ENCODE measurements at regions not wholly inside any gene's neighbourhood (a gene's known extent, or its start where the extent isn't known, plus 50 kb on each side); places are given as distances from the start of the nearest gene placed in this dataset.

DNA sequence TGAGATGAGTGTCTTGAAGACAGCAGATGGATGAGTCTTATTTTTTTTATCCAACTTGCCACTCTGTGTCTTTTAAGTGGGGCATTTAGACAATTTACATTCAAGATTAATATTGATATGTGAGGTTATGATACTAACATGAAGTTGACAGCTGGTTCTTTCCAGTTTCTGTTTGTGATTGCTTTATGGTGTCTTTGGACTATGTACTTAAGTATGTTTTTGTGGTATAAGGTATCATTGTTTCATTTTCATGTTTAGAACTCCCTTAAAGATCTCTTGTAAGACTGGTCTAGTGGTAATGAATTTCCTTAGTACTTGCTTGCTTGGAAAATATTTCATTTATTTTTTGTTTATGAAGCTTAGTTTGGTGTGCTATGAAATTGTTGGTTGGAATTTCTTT is 550.3 kb upstream of the NOVA1 start:
- TF ChIP-seq FOXK2 (IDR thresholded peaks at IDR 0.05) (no peak), TARDBP (IDR thresholded peaks at IDR 0.05) (no peak), SP1 (IDR thresholded peaks at IDR 0.05) (no peak), BHLHE40 (IDR thresholded peaks at IDR 0.05; ENCODE audit: borderline replicate concordance) (no peak), ZNF384 (IDR thresholded peaks at IDR 0.05) (no peak)
- CTCF ChIA-PET, result no interaction called here
- POLR2A ChIA-PET, result no interaction called here
- DNase-seq (ENCODE audit: extremely low spot score), result no peak

DNA sequence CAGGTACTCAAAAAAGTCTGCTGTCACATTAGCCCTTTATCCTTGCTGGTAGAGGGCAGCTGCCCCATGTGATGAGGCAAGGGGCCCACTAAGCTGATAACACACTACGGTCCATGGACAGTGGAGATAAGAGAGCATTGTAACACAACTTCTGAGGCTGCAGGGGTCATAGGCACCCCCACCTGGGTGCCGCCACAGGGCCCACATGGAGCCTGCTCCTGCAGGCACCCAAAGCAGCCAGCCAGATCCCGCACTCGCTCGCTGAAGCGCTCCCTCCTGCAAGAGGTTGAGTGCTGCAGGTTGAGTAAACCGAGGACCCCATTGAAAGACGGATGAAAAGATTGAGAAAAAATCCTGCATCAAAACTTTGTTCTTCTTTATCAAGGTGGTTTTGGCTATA is 566.3 kb upstream of the NOVA1 start:
- no peak for TF ChIP-seq FOXK2 (IDR thresholded peaks at IDR 0.05)
- TF ChIP-seq SUZ12 (IDR thresholded peaks at IDR 0.05), result no peak
- TF ChIP-seq ARNT (IDR thresholded peaks at IDR 0.05), result no peak
- no peak for TF ChIP-seq SP1 (IDR thresholded peaks at IDR 0.05)
- no peak for TF ChIP-seq ZNF384 (IDR thresholded peaks at IDR 0.05)
- TF ChIP-seq FOXA1 (IDR thresholded peaks at IDR 0.05), result no peak
- TF ChIP-seq, protein P1, sequence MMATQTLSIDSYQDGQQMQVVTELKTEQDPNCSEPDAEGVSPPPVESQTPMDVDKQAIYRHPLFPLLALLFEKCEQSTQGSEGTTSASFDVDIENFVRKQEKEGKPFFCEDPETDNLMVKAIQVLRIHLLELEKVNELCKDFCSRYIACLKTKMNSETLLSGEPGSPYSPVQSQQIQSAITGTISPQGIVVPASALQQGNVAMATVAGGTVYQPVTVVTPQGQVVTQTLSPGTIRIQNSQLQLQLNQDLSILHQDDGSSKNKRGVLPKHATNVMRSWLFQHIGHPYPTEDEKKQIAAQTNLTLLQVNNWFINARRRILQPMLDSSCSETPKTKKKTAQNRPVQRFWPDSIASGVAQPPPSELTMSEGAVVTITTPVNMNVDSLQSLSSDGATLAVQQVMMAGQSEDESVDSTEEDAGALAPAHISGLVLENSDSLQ (IDR thresholded peaks at IDR 0.05), result no peak
- no peak for TF ChIP-seq L3MBTL2 (conservative IDR thresholded peaks at IDR 0.05)
- TF ChIP-seq BHLHE40 (IDR thresholded peaks at IDR 0.05; ENCODE audit: borderline replicate concordance), result no peak
- TF ChIP-seq HDGF (IDR thresholded peaks at IDR 0.05; ENCODE audit: borderline replicate concordance), result no peak
- no peak for TF ChIP-seq LEF1 (IDR thresholded peaks at IDR 0.05; ENCODE audit: borderline replicate concordance)
- TF ChIP-seq CTBP1 (IDR thresholded peaks at IDR 0.05; ENCODE audit: borderline replicate concordance), result no peak
- DNase-seq (ENCODE audit: extremely low spot score), result no peak
- CTCF ChIA-PET, result no interaction called here
- POLR2A ChIA-PET, result no interaction called here

DNA sequence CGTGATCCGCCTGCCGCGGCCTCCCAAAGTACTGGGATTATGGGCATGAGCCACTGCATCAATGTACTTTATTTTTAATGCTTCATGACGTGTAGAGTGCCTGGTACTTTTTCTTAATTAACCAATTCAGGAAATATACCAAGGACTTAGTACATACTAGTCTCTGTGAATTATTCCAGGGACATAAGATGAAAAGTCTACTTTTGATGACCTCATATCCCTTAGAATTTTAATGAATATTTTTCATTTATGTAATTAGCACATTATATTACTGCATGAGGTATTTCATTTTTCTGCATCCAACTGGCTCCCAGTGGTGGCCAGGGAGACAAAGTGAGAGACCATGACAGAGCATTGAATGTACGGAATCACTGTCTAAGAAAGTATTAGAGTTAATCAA is 577.7 kb upstream of the NOVA1 start:
- ChIA-PET CTCF (interaction anchor here (0.7 kb wide), 1 partner anchor 12 kb away, joined by 4 read pairs; no protein-coding TSS in a partner anchor), POLR2A (no interaction called here)
- no peak for DNase-seq (ENCODE audit: extremely low spot score)
- TF ChIP-seq BHLHE40 (IDR thresholded peaks at IDR 0.05; ENCODE audit: borderline replicate concordance) (no peak), FOXK2 (IDR thresholded peaks at IDR 0.05) (no peak), SUZ12 (IDR thresholded peaks at IDR 0.05) (no peak), FOXA1 (IDR thresholded peaks at IDR 0.05) (no peak), NFRKB (IDR thresholded peaks at IDR 0.05) (no peak), LEF1 (IDR thresholded peaks at IDR 0.05; ENCODE audit: borderline replicate concordance) (no peak), CTBP1 (IDR thresholded peaks at IDR 0.05; ENCODE audit: borderline replicate concordance) (no peak), FOXM1 (IDR thresholded peaks at IDR 0.05; ENCODE audit: borderline replicate concordance) (no peak), L3MBTL2 (conservative IDR thresholded peaks at IDR 0.05) (no peak), TARDBP (IDR thresholded peaks at IDR 0.05) (no peak), ELF4 (IDR thresholded peaks at IDR 0.05) (no peak), ZNF384 (IDR thresholded peaks at IDR 0.05) (no peak), ARNT (IDR thresholded peaks at IDR 0.05) (no peak), SP1 (IDR thresholded peaks at IDR 0.05) (no peak)
- TF ChIP-seq, protein P1 (IDR thresholded peaks at IDR 0.05), result no peak

DNA sequence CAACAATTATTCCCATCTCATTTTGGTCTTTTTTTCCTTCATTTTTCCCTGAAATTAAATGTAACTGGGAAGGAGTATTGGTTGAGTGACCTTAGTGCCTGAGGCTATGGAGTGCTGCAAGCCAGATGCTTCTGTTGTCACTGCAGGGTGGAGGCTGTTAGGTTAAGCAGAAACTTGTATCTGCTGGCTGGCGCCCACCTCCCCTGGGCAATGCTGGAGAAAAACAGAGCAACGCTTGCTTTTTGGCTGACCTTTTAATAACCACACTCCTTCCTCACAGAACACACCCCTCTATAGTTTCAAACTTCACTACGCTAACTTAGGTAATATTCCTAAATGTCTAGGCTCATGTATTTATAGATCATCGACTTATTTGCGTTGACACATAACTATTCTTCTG is 583.5 kb upstream of the NOVA1 start:
- DNase-seq (ENCODE audit: extremely low spot score), result no peak
- TF ChIP-seq BHLHE40 (IDR thresholded peaks at IDR 0.05; ENCODE audit: borderline replicate concordance) (no peak), FOXK2 (IDR thresholded peaks at IDR 0.05) (no peak), CTBP1 (IDR thresholded peaks at IDR 0.05; ENCODE audit: borderline replicate concordance) (no peak), ELF4 (IDR thresholded peaks at IDR 0.05) (no peak), ZNF384 (IDR thresholded peaks at IDR 0.05) (no peak), HDGF (IDR thresholded peaks at IDR 0.05; ENCODE audit: borderline replicate concordance) (no peak), FOXA1 (IDR thresholded peaks at IDR 0.05) (no peak), NFRKB (IDR thresholded peaks at IDR 0.05) (no peak), L3MBTL2 (conservative IDR thresholded peaks at IDR 0.05) (no peak)
- TF ChIP-seq, protein P1 (IDR thresholded peaks at IDR 0.05), result no peak
- POLR2A ChIA-PET, result no interaction called here
- CTCF ChIA-PET, result no interaction called here

DNA sequence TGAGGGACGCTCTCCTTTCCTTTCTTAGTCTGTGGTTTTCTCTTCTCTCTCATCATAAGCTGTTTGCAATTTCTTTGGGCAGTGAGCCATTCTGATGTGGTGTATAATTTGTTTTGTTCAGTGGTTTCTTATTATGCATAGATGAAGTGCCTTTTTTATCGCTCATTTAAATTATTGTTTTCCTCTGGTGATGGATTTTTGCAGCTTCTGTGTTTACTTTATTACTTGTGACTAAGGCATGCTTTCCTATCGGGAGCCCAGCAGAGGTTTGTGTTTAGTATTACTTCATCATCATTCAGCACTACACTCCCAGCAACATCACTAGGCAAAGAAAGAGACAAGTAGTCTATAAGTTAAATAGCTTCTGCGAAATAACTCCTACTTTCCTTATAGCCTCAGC is 586.6 kb upstream of the NOVA1 start:
- DNase-seq (ENCODE audit: extremely low spot score), result no peak
- TF ChIP-seq L3MBTL2 (conservative IDR thresholded peaks at IDR 0.05) (no peak), CTBP1 (IDR thresholded peaks at IDR 0.05; ENCODE audit: borderline replicate concordance) (no peak), ARNT (IDR thresholded peaks at IDR 0.05) (no peak), NFRKB (IDR thresholded peaks at IDR 0.05) (no peak), LEF1 (IDR thresholded peaks at IDR 0.05; ENCODE audit: borderline replicate concordance) (no peak), HDGF (IDR thresholded peaks at IDR 0.05; ENCODE audit: borderline replicate concordance) (no peak), FOXM1 (IDR thresholded peaks at IDR 0.05; ENCODE audit: borderline replicate concordance) (no peak), BHLHE40 (IDR thresholded peaks at IDR 0.05; ENCODE audit: borderline replicate concordance) (no peak), SP1 (IDR thresholded peaks at IDR 0.05) (no peak), FOXA1 (IDR thresholded peaks at IDR 0.05) (no peak), TARDBP (IDR thresholded peaks at IDR 0.05) (no peak), ELF4 (IDR thresholded peaks at IDR 0.05) (no peak), FOXK2 (IDR thresholded peaks at IDR 0.05) (no peak), ZNF384 (IDR thresholded peaks at IDR 0.05) (no peak)
- TF ChIP-seq, protein P1 (IDR thresholded peaks at IDR 0.05), result no peak
- ChIA-PET POLR2A (no interaction called here), CTCF (interaction anchor here (0.5 kb wide), 1 partner anchor 30 kb away, joined by 3 read pairs; no protein-coding TSS in a partner anchor)

DNA sequence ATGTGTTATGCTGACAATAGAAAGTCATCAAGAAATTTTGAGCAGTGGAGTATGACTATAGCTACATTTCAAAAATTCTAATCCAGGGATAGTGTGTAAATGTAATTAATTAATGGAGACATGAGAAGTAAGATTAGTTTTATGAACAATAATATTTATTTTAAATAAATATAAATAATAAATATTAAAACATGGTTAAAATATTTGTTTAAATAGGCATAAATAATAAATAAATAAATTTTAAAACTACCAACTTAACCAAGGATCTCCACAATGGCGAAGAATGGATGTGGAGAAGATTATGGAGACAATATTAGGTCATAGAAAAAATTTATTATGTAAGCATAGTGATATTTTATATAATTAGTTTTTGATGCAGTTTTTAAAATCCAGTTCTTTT is 588.2 kb upstream of the NOVA1 start:
- ChIA-PET POLR2A (no interaction called here), CTCF (no interaction called here)
- no peak for DNase-seq (ENCODE audit: extremely low spot score)
- TF ChIP-seq FOXM1 (IDR thresholded peaks at IDR 0.05; ENCODE audit: borderline replicate concordance), result no peak
- no peak for TF ChIP-seq FOXA1 (IDR thresholded peaks at IDR 0.05)
- no peak for TF ChIP-seq SUZ12 (IDR thresholded peaks at IDR 0.05)
- TF ChIP-seq LEF1 (IDR thresholded peaks at IDR 0.05; ENCODE audit: borderline replicate concordance), result no peak
- no peak for TF ChIP-seq CTBP1 (IDR thresholded peaks at IDR 0.05; ENCODE audit: borderline replicate concordance)
- no peak for TF ChIP-seq SP1 (IDR thresholded peaks at IDR 0.05)
- no peak for TF ChIP-seq BHLHE40 (IDR thresholded peaks at IDR 0.05; ENCODE audit: borderline replicate concordance)
- TF ChIP-seq, protein P1 (IDR thresholded peaks at IDR 0.05), result no peak

Measured in HEK293T (cell line).